HG03095 (cell line): ENCODE measurements at regions not wholly inside any gene's neighbourhood (a gene's known extent, or its start where the extent isn't known, plus 50 kb on each side); places are given as distances from the start of the nearest gene placed in this dataset.

Experiments
- ATAC-seq: cut with Tn5 transposase; IDR thresholded peaks from one replicate; pipeline ENCODE4 v1.9.1; 2021; ENCODE audit warnings: moderate library complexity; ENCODE audit not compliant: unreplicated experiment

DNA sequence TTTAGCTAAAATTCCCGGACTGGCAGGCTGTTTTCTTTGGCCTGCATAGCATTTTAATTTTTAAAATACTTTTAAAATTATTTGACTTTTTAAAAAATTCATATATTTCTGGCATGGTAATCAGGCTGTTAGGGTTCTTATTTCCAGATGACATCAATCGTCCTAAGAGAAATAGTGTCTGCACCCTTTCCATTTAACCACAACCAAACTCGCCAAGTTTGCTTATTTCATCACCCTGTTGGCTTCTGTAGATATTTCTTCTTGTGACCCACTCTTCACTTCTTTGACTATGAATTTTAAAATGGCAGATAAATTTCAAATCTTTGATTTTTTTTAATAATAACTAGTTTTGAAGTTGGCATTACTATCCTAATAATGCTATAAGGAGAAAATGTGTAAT lies 675.7 kb upstream of the FTMT start:
- no peak for ATAC-seq

- ATAC-seq, result no peak
These were observed 668.7 kb upstream of the FTMT start for GRCh38 chr5:121182788-121183490.

DNA sequence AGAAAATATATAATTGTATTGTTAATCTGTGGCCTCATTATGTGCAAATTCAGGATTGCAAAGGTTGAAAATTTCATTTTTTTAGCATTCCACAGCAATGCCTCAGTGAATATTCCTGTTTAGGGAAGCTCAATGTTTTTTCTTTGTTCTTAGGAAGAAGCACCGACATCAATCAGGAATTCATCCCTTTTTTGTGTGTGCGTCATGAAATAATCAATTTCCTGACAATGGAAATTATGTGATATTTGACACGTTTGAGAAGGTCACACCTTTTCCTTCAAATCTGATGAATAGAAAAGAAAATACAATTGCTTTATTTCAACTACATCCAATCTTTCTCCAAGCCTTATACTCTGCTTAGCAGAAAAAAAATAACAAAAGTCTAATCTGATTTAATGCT lies 662.8 kb upstream of the FTMT start:
- no peak for ATAC-seq

DNA sequence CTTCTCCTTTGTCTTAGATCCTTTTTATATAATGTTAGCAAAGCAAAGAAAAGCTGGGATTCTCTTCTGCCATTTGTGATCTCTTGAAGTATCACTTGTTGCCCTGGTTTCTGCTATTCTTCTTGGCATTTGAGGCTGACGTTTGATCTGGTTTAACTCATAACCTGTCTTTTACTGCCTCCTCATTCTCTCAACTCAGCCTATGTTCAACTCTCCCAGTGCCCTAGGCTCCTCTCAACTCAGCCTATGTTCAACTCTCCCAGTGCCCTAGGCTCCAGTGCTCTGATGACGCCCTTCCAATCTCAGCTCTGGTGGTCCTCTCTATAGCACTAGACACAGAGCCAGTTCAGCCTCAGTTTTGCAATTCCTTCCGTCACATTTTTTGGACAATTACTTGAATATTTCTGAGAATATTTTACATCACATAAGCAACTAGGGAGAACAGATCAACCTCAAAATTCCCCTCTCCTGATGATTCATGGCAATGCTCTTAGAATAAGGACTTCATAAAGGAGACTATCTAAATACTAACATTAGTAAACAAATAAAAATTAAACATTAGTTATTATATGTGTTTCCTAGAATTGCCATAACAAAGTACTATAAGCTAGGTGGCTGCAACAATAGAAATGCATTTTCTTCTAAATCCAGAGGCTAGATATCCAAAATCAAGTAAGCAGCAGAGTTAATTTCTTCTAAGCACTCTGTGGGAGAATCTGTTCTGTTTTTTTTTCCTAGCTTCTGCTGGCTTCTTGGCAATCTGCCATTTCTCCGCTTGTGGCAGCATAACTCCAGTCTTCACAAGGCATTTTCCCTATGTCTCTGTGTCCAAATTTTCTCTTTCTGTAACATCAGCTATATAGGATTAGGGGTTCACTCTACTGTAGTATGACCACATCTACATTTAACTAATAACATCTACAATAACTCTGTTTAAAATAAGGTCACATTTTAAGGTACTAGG lies 662.1 kb upstream of the FTMT start:
- no peak for ATAC-seq

DNA sequence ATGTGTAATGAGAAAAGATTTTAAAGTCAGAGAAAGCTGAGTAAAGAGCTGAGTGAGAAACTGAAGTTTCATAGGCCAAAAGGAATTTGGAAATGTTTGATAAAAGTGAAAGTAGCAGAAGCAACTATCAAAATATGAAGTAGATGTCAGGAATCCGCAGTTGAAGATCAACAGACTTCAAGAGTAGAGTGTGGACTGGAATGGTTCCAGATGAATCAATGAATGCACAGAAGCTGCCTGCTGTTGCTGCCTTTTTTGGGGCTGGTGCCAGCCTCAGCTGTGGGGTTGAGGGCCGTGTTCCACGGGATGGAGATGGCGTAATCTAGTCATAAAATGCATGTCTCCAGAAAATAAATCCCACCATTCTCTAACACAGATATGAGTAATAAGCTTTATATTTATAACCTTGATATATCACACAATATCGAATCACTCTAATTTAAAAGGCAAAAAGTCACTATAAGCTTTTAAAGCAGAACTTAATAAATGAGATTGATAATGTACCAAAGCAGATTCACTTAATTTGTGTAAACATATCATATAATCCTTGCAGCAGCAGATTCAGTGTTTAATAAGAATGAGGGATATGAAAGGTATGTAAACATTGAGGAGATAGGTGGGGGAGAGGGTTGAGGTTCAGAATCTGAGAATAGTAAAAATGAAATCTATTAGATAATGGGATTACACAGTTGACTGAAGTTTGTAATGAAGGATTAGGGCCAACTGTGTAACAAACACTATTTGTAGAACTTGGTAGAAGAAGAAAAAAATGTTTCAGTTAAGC lies 652.3 kb upstream of the FTMT start:
- ATAC-seq, result no peak

GRCh38 chr5:121218086-121218485 lies 633.6 kb upstream of the FTMT start:
- ATAC-seq, result no peak

DNA sequence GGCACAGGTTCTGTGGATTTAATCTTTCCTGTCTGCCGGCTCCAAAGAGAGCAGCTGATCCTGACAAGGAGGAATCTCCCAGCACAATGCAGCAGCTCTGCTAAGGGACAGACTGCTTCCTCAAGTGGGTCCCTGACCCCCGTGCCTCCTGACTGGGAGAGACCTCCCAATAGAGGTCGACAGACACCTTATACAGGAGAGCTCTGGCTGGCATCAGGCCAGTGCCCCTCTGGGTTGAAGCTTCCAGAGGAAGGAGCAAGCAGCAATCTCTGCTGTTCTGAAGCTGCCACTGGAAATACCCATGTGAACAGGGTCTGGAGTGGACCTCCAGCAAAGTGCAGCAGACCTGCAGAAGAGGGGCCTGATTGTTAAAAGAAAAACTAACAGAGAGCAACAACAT lies 630.2 kb upstream of the FTMT start:
- no peak for ATAC-seq

GRCh38 chr5:121226765-121227164 lies 624.9 kb upstream of the FTMT start:
- ATAC-seq, result no peak

DNA sequence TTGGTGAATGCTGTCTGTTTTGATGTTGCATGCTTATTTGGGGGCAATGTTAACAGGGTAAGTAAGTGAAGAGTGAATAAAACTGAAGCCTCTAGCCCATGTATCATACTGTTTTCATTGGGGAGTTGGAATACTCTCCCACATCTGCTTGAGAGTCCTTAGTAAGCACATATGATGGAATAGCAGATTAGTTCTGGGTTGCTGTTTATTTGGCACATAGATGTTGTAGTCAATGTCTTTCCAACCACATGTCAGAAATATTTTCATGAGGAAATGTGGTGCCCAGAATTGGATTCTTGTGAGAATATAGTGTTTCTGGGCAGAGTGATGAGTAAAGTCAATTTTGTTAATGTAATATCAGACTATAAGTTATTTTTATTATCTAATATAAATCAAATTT lies 611.7 kb upstream of the FTMT start:
- no peak for ATAC-seq

GRCh38 chr5:121246971-121247370 lies 604.7 kb upstream of the FTMT start:
- ATAC-seq, result no peak

- ATAC-seq, result no peak
These were observed 599.7 kb upstream of the FTMT start for GRCh38 chr5:121251954-121252353.

GRCh38 chr5:121257621-121258020 lies 594.1 kb upstream of the FTMT start:
- no peak for ATAC-seq

- ATAC-seq, result no peak
These were observed 588.2 kb upstream of the FTMT start for GRCh38 chr5:121263456-121263855.

DNA sequence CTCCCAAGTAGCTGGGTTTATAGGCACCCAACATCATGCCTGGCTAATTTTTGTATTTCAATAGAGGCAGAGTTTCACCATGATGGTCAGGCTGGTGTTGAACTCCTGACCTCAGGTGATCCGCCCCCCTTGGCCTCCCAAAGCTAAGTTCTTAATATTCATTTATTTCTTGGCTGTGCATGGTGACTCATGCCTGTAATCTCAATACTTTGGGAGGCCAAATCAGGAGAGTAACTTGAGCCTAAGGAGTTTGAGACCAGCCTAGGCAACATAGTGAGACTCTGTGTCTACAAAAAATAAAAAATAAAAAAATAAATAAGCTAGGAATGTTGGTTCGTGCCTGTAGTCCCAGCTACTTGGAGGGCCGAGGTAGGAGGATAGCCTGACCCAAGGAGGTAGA lies 587.1 kb upstream of the FTMT start:
- ATAC-seq, result no peak

- ATAC-seq, result no peak
These were observed 580.1 kb upstream of the FTMT start for GRCh38 chr5:121271546-121271945.

DNA sequence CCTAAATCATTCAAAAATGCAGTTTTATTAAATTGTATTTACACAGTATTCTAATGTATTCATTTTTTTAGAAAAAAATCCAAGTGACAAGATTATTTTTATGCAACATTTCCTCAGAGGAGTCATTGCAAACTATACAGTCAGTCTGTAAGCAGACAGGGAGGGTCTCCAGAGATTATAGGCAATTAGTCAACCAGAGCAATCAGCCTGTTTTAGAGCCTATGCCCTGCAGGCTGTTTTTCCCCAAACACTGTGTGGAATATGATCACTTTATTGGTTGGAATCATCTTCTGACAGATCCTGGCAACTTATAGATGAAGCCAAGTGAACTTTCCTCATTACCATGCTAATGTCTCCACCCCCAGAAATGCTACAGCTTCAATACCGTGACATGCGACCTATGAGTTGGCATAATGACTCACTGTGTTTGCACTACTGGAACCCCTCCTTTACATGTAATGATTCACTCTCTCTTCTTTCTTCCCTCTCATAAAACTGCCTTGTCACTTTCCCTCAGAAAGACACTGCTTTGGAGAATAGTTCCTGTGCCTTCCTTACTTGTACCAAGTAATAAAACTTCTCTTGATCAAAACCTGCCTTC lies 577.7 kb upstream of the FTMT start:
- ATAC-seq, result no peak

- no peak for ATAC-seq
These were observed 571.9 kb upstream of the FTMT start for GRCh38 chr5:121279801-121280200.

- no peak for ATAC-seq
These were observed 565.7 kb upstream of the FTMT start for GRCh38 chr5:121285801-121286521.

DNA sequence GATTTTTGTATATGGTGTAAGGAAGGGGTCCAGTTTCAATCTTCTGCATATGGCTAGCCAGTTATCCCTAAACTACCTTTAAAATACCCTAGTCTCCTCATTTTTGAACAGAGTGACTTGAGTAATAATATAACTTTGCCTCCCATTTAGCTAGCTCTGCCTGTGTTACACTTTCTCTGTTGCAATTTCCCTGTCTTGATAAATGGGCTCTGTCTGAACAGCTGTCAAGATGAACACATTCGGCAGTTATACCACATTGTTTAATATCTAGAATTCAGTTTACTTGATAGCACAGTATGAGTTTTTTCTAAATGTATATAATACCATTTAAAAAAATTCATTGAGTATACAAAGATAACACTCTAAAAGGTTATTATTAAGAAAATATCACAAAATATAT lies 562.9 kb upstream of the FTMT start:
- no peak for ATAC-seq

- ATAC-seq, result no peak
These were observed 559.0 kb upstream of the FTMT start for GRCh38 chr5:121292664-121293063.
